ENCODE measurements at regions not wholly inside any gene's neighbourhood (a gene's known extent, or its start where the extent isn't known, plus 50 kb on each side); places are given as distances from the start of the nearest gene placed in this dataset.

DNA sequence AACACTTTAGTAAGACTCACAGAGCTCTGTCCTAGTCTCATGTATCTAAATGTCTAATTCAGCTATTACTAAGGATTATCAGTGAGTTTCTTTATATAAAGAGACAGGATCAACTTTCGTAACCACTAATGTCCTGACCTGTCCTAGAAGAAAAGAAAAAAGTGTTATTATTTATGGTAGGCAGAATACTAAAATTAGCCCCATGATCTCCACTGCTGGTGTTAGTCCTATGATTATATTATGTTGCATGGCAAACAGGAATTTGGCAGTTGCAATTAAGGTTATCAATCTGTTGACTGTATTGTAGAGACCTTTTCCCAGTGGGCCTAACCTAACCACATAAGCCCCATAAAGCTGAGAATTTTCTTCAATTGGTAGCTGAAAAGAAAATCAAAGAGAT is 132.9 kb upstream of the DIO2 start:
- no peak for TF ChIP-seq CTCF (IDR thresholded peaks at IDR 0.05; ENCODE audit: low read length)
- TF ChIP-seq EZH2 (optimal IDR thresholded peaks at IDR 0.05; ENCODE audit: low read depth, low read length) = no peak
- TF ChIP-seq EZH2phosphoT487 (IDR thresholded peaks at IDR 0.05; ENCODE audit: low read length) = no peak
